GM21367 (cell line): ENCODE measurements at regions not wholly inside any gene's neighbourhood (a gene's known extent, or its start where the extent isn't known, plus 50 kb on each side); places are given as distances from the start of the nearest gene placed in this dataset.

Experiments
- ATAC-seq: cut with Tn5 transposase; IDR thresholded peaks from one replicate; pipeline ENCODE4 v1.9.1; 2021; ENCODE audit not compliant: unreplicated experiment

DNA sequence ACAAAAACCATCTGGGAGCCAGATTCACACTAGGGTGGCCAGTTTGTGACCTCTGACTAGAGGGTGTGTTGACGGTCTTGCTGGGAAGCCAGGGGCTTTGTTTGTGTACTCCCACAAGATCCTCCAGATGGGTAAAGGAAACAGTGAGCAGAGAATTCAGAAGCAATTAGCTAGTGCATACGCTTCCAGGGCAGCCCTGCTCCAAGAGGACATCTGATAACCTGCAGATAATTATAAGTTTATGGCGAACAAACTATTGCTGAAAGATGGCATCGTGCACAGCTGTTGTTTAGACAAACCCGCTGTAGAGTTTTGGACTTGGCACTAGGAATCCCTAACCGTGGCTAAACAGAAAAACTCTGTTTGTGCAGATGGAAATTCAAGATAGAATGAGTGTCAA lies 326.4 kb downstream of the TGFB2 start:
- ATAC-seq = no peak

DNA sequence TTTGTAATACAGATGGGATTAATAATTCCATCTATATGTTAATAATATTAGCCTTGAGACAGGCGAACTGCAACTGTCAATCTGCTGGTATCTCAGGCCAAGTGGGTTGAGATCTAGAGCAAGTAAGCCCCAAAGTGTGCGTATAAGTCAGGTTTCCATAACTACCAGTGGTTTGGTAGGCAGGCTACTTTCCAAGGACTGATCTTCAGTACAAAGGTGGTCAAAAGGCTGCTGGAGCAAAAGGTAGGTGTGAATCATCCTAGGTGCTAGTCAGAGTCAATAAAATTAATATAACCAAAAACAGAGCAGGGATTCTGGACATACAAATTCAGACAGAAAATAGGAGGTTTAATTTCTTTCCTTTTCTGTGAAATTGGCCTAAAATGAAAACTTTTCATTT lies 328.0 kb downstream of the TGFB2 start:
- no peak for ATAC-seq

DNA sequence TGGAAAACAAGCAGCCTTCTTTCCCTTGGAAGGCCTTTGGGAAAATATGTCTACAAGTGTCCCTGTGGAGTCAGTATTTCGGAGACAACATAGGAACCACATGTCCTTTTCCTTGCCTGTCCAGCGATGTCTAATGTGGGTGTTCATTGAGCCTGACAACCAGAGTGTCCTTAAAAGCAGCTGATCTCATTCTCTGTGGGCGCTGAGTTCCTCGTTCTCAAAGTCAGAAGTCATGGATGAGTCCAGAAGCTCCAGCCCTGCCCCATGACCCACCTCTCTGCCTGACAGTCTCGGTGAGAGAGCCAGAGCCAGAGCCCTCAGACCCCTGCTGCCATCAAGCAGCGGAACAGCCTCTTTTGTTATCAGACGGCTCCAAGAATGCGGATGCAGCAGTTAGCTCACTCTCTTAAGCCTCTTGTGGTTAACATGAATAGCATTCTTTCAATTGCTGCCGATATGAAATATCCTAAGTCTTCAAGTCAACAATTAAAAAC lies 329.2 kb downstream of the TGFB2 start:
- ATAC-seq = no peak

DNA sequence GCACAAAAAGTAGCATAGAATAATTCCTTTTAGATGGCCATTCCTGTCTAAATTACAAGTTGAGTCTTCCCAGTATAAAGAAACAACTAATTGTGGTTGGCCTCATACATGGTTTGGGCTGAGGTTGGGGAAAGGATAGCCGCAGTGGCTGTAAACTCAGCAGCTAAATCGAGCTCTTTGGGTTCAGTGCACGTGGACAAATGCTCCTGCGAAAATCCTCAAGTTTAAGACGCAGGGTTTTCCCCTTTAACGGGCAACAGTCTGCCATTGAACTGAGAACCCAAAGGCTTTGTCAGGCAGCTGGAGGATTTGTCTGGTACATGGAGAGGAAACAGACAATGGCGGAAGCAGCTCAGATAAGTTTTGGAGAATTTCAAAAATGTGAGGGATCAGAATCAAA lies 331.9 kb downstream of the TGFB2 start:
- ATAC-seq = no peak

DNA sequence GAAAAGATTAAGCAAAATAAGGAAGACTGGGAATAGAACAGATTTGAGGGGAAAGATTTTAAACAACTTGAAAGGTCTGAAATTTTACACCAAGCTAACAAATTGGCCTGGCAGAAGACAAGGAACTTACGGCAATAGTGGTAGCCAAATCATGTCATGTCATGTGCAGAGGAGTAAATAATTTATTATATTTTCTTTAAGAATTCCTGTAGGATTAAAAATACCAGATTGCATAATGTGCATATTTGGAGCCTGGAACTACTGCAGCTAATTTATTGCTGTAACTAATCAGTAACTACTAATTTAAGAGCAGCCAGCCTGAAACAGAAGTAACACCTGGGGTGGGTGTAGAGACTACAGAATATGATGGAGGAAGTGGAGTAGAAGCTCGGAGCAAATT lies 334.3 kb downstream of the TGFB2 start:
- no peak for ATAC-seq

DNA sequence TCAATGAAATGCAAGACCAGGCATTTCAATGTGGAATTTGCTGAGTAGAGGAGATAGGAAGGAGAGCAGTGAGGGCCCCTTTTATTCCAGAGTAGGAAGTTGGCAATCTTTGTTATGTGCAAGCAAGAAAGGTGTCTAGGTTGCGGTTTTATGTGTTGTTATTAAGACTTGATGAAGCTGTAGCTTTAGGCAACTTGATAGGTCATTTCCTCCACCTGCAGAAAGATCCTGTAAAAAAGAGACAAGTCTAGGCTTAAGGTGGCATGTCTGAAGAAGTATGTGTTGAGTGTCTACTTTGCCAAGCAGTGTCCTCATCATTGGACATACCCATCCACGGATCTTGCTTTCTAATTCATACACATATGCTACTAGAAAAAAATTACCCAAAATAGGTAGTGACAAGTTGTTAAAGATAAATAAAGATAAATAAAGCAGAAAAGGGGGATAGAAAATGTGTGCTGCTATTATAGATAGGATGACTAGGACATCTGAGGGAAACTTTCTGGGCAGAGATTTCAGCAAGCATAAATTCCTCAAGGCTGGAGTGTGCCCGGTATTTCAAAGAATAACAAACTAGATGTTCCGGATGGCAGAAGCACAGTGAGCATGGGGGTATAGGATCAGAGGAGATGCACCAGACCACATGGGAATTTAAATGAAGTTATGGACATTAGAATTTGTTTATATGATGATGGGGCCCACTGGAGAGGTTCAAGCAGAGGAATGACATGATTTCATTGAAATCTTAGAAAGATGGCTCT lies 335.0 kb downstream of the TGFB2 start:
- ATAC-seq = no peak

DNA sequence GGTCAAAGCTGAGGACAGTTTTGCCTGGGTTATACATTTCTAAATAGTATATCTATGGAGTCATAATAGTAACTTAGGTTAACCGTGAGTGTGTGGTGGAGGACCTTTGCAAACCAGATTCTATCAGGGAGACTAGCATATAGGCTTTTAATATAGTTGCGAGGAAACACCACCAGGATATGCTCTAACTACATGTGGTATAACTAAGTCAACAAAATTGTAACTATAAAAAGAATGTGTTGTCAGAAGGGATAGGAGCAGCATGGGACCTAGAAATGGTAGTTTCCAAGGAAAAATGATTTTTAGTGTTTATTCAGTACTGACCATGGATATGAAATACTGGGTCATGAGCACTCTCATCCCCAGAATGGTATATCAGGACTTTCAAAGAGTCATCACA lies 338.1 kb downstream of the TGFB2 start:
- no peak for ATAC-seq

DNA sequence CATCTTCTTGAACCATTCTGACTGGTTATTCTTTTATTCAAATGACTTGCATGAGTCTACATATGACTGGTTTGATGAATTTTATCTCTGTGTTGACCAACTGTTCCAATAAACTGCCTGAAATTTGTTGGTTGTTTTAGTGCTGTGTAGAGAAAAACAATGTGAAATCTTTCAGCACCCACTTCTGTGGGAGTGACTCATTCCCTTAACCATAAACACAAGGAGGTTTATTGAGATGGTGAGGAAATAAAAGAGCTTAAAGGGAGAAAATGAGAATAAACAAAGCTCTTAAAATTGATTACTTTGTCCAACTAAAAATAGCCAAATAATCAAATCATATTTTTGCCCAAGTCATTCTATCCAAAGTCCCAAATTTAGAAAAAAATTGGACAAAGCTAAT lies 341.1 kb downstream of the TGFB2 start:
- ATAC-seq = no peak

DNA sequence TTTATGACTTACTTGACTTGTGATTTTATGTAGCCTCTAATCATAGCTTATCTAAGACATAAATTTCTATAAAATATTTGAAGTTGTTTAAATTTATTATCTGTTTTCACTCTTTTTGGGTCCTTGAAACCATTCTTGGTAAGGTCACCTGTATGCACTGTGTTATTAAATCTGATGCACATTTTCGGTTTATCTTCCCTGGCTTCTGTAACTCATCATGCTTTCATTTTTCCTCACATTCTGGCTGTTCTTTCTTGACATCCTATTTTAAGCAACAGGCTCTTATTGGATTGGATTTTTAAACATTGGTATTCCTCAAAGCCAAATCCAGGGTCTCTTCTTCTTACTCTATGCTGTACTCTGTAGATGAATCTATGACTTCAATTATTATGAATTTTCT lies 341.6 kb downstream of the TGFB2 start:
- ATAC-seq = no peak

DNA sequence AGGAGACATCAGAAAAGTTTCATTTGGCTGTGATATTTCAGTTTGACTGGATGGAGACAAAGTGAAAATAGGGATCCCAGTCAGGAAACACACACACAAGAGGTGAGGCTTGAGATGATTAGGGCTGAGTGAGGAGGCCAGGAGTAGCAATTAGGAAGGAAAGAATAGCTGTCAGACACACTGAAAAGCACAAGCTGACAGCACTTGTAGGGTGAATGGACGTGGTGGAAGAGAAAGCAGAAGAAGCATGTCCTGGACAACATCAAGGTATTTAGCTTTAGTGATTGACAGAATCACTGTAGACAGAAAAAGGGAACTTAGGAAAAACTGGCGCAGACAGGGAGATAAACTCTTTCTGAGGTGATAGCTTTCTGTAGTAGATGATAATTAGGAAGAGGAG lies 347.7 kb downstream of the TGFB2 start:
- ATAC-seq = no peak

DNA sequence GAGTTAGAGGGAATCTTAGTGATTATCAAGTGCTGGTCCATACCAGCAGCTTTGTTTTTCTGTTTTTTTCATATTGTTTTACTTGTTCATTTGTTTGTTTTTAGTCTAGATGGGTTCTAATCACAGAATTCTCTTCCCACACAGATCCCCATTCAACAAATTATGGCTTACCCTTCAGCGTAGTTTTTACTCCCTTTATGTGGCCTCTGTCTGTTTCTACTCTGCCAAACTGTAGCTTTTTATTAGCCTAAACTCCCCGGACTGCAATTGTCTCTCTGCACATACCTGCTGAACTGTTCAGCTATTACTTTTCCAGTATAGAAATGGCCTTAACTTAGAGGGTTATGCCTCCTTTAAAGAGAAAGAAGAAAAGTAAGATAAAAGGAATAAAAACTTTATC lies 348.5 kb downstream of the TGFB2 start:
- no peak for ATAC-seq

DNA sequence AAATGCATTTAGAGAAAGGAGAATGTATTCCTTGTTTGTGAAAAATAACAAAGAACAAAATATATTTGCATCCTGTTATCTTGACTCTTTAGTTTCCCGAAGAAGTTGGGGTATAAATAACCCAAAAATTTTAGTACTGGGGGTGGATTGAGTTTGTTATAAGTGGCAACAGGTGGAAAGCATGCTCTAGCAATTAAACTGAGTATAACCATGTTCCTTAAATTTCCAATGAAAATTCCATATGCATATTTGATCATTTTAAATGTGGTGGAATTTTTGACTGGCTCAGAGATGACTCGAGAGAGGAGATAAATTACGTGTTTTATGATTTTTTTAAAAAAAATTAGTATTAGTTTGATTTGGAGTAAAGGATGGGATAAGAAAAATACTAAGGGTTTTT lies 348.9 kb downstream of the TGFB2 start:
- no peak for ATAC-seq

DNA sequence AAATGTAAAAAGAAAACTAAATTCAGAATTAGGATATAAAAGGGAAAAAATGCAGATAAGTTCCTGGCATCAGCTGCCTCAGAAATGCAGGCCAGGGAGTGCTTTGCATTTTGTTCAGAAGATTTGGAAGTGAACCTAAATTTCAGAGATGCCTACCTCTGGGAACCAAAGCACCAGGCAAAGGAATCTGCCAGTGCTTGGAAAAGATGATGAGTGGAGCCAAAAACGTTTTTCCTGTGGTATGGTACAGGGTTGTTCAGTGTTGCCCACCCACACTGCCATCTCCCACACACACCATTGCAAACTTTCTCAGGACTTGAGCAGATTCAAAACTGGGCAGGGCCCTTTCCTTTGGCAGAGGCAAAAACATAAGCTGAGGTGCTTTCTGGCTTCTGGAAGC lies 349.5 kb downstream of the TGFB2 start:
- no peak for ATAC-seq

DNA sequence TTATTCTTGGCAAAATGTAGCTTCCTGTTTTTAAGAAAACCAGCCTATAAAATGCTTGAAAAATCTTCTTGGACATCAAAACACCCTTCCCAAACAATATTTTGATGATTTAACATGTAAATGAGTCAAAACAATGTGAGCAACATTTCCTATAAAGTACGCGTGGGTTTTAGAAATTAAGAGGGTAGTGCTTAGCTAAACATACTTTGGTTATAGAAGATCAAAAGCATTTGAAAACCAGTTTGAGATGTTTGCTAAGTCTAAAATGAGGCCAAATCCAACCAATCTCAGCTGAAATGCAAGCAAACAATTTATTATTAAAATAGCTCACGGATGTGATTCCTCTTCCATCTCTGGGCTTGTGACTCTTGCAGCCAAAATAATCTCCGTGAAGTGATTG lies 350.4 kb downstream of the TGFB2 start:
- no peak for ATAC-seq

DNA sequence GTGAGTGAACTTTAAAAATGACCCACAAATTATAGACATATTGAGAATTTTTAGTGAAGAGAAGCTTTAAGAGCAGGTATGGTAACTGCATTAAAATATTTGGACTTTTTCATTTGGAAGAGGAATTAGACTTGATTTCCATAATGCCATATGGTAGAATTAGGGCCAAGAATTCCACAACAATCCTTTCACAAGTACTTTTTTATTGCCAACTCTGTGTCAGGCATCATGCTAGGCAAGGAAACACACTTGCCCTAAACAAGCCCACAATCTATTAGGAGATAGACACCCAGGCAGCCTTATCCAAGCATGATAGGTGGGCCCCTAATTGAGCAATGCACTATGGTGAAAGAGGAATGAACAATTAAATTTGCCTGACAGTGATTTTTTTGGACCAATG lies 353.0 kb downstream of the TGFB2 start:
- ATAC-seq = no peak

DNA sequence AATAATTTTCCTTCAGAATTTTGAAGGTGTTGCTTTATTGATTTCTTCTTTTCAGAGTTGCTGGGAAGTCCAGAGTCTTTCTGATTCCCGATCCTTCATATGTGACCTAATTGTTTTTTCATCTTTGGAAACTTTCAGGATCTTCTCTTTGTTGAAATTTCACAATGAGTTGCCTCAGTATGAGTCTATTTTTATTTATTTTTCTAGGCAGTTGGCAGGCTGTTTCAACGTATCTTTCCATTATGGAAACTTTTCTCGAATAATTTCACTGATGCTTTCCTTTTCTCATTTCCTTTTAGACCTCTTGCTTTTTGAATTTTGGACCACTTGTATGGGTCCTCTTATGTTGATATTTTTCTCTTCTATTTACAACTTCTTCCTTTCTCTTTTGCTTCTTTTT lies 354.3 kb downstream of the TGFB2 start:
- no peak for ATAC-seq

DNA sequence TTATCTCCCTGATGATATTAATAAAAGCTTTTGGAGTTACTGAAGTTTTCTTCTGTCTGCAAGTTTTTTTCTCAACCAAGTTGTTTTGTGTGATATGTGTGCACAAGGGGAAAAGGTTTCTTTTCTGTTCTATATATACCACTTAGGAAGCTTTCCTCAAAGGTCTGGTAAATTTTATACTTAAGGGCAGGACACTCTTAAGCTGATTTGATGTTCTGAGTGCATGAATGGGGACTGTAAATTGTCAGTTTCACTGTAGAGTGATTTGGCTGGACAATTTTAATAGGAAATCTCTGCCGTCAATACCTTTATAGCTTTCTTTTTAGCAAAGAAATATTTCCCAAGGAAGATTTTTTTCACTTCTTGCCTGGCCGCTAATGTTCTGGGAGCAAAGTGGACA lies 354.7 kb downstream of the TGFB2 start:
- ATAC-seq = no peak

DNA sequence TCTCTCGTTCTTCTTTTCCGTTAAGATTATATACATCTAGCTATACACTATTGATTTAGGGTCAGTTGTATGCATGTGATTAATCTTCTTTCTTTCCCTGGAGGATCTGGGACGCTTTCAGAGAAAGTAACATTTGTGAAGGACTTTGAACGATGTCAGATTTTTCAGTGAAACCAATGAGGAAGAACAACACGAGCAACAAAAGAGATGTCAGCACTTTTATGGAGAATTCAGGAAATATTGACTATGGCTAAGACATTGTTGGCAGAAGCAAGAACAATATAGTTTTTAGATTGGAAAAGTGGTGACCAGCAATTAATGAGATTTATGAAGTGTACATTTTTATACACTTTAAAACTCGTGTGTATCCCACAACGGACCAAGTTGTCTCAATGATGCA lies 355.5 kb downstream of the TGFB2 start:
- ATAC-seq = no peak

DNA sequence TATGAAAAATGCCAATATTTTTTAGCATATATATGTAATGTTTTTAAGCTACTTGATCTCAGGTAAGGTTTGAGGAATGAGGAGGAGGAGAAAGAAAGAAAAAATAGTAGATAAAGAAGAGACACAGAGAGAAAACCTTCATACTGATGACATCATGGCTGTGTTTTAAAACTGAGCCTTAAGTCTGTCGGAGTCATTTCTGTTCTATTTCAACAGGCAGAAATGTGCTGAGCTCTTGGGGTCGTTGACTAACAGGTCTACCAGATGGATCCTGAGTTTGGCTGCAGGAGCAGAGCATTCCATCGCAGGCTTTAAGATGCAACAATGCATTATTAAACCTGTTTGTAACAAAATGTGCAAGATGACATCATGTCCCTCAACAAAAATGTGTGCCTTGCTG lies 356.0 kb downstream of the TGFB2 start:
- no peak for ATAC-seq

DNA sequence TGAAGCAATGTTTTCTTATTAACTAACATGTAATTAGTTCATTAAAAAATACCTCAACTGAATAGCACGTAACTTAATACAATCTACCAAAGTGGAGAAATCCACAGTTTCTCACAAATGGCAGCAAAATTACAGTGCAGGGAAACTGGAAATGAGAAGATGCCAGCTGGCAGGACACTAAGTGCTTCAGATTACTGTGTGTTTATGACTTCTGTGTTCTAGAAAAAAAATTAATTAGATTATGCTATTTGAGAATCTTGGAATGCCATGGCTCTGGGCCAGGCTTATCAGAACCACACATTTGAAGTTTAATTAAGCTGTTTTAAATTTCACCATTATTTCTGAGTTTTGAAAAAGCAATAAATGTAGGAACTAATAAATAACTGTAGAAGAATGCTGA lies 357.6 kb downstream of the TGFB2 start:
- no peak for ATAC-seq

DNA sequence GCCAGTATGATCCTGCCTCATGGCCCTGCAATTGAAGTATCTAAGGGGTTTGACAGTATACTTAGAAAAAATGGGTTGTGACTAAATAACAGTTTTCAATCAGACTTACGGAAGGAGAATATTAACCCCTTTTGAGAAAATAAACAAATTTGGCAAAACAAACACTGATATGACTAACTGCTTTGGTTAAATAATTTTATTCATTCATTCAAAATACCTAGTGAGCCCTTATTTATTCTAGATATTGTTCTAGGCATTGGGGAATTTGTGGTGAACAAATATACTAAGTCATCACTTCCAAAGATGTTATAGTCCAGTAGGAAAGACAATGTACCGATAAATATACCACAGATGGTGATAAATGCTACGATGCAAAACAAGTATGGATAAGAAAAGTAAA lies 358.7 kb downstream of the TGFB2 start:
- ATAC-seq = no peak

DNA sequence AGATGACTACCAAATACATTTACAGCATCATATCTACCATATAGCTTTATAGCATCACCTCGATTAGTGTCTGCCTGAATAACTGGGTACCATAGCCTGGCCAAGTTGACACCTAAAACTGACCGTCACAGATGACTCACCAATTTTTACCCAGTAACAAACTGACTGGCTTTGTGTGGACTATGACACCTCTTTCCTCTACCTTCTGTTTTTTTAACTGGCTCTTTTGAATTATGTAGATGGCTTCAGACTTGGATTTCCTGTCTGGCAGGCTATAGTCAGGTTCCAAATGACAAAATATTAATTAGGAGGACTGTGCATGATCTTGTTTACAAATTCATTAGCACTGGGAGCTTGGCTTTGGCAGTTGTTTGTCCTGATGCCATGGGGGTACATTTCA lies 360.3 kb downstream of the TGFB2 start:
- ATAC-seq = no peak
